H1 (cell line): ENCODE measurements at regions not wholly inside any gene's neighbourhood (a gene's known extent, or its start where the extent isn't known, plus 50 kb on each side); places are given as distances from the start of the nearest gene placed in this dataset.

Experiments used
- CTCF ChIA-PET: fragments of 300-600 bp; sonication (Branson Sonifier 250); formaldehyde crosslinking; loops from one replicate; lab custom pipeline; 2021; ENCODE audit not compliant: partially characterized antibody; lab: Charles Lee
- POLR2A ChIA-PET: fragments of 300-600 bp; sonication (Branson Sonifier 250); formaldehyde crosslinking; loops from one replicate; lab custom pipeline; 2021; ENCODE audit warnings: inconsistent platforms; ENCODE audit not compliant: partially characterized antibody; lab: Charles Lee
- DNase-seq, 2 experiments: peaks; one replicate each; pipeline versions ENCODE4 v3.0.0 to v3.0.0-alpha.2; 2010 to 2022; ENCODE audit warnings: low spot score in 2 of 2, low read depth in 1 of 2, mixed read lengths in 1 of 2
- FAIRE-seq: peaks from 2 replicates; lab custom pipeline; 2011; peaks lifted over from hg19 to GRCh38; lab: Jason Lieb, UNC
- H2AFZ ChIP-seq: 2 replicates; pipeline ENCODE4 v1.8.1; 2012; ENCODE audit warnings: low read length, inconsistent platforms
- H2AK5ac ChIP-seq: 2 replicates; pipeline ENCODE4 v1.6.1; 2013; ENCODE audit warnings: low read depth, low read length
- H2BK120ac ChIP-seq: replicated peaks from 2 replicates; pipeline ENCODE3; 2013; ENCODE audit warnings: low read depth, low read length, inconsistent platforms
- H2BK12ac ChIP-seq: 2 replicates; pipeline ENCODE4 v1.6.1; 2013; ENCODE audit warnings: low read depth, low read length
- H2BK15ac ChIP-seq: 2 replicates; pipeline ENCODE4 v1.6.1; 2013; ENCODE audit warnings: low read length
- H2BK20ac ChIP-seq: 2 replicates; pipeline ENCODE4 v1.6.1; 2013; ENCODE audit warnings: low read length
- H2BK5ac ChIP-seq: 2 replicates; pipeline ENCODE4 v1.6.1; 2013; ENCODE audit warnings: low read depth, low read length
- H3K14ac ChIP-seq: 2 replicates; pipeline ENCODE4 v1.6.1; 2013; ENCODE audit warnings: inconsistent platforms; ENCODE audit not compliant: insufficient read length
- H3K18ac ChIP-seq: 2 replicates; pipeline ENCODE4 v1.6.1; 2013; ENCODE audit warnings: low read length; ENCODE audit errors: extremely low read depth
- H3K23ac ChIP-seq: 2 replicates; pipeline ENCODE4 v1.6.1; 2013; ENCODE audit warnings: inconsistent platforms; ENCODE audit not compliant: insufficient read length
- H3K23me2 ChIP-seq: 2 replicates; pipeline ENCODE4 v1.6.1; 2013; ENCODE audit warnings: low read depth, low read length
- H3K27ac ChIP-seq: 2 replicates; pipeline ENCODE4 v1.6.1; 2011; ENCODE audit warnings: low read depth, low read length, inconsistent platforms
- H3K27me3 ChIP-seq, 4 experiments: replicated peaks in 1 of 4; 1 replicate in 1 of 4; 2 replicates in 3 of 4; pipeline versions ENCODE4 v1.6.1 to v1.8.1; 2011 to 2013; ENCODE audit warnings: low read length in 3 of 4, mild to moderate bottlenecking in 3 of 4, inconsistent platforms in 2 of 4, mixed read lengths in 2 of 4, moderate library complexity in 1 of 4; ENCODE audit not compliant: control insufficient read depth in 3 of 4, insufficient read depth in 3 of 4; ENCODE audit errors: extremely low read depth in 1 of 4
- H3K36me3 ChIP-seq, 4 experiments: 2 replicates each; pipeline versions ENCODE4 v1.6.1 to v1.8.1; 2011 to 2013; ENCODE audit warnings: mild to moderate bottlenecking in 4 of 4, low read length in 3 of 4, moderate library complexity in 2 of 4, control low read depth in 1 of 4, inconsistent platforms in 1 of 4; ENCODE audit not compliant: insufficient read depth in 4 of 4, control insufficient read depth in 2 of 4
- H3K4ac ChIP-seq: replicated peaks from 2 replicates; pipeline ENCODE3; 2013; ENCODE audit warnings: low read length, low read depth, mixed read lengths, inconsistent platforms; ENCODE audit not compliant: insufficient read length
- H3K4me1 ChIP-seq, 4 experiments: replicated peaks in 1 of 4; 1 replicate in 1 of 4; 2 replicates in 3 of 4; pipeline versions ENCODE4 v1.6.1 to v1.8.1; 2011 to 2013; ENCODE audit warnings: low read length in 3 of 4, inconsistent platforms in 2 of 4, mixed read lengths in 1 of 4; ENCODE audit not compliant: insufficient read depth in 4 of 4, control insufficient read depth in 3 of 4
- H3K4me2 ChIP-seq, 2 experiments: 2 replicates each; pipeline versions ENCODE4 v1.6.1 to v1.8.1; 2011 to 2013; ENCODE audit warnings: low read depth in 2 of 2, low read length in 2 of 2, control low read depth in 1 of 2, inconsistent platforms in 1 of 2, mild to moderate bottlenecking in 1 of 2; ENCODE audit not compliant: insufficient read depth in 1 of 2
- H3K4me3 ChIP-seq, 4 experiments: fragments of 200-600, 300-600 bp in 1 of 4; sonication (generic), shearing (Covaris generic), sonication (Bioruptor Twin) in 1 of 4; 2 replicates each; pipeline versions ENCODE4 v1.5.1 to v1.8.1; 2011 to 2016; ENCODE audit warnings: low read length in 4 of 4, low read depth in 3 of 4, control low read depth in 2 of 4, inconsistent platforms in 2 of 4, mild to moderate bottlenecking in 2 of 4, mixed read lengths in 1 of 4, moderate library complexity in 1 of 4; ENCODE audit not compliant: insufficient read depth in 2 of 4; ENCODE audit errors: extremely low read depth in 1 of 4
- H3K56ac ChIP-seq: replicated peaks from 2 replicates; pipeline ENCODE3; 2013; ENCODE audit warnings: low read depth, mild to moderate bottlenecking, mixed read lengths, low read length, inconsistent platforms; ENCODE audit not compliant: insufficient read length
- H3K79me1 ChIP-seq: 2 replicates; pipeline ENCODE4 v1.6.1; 2013; ENCODE audit warnings: low read depth, low read length, control low read depth
- H3K79me2 ChIP-seq, 2 experiments: 2 replicates each; pipeline versions ENCODE4 v1.6.1 to v1.8.1; 2012 to 2013; ENCODE audit warnings: low read length in 2 of 2, mild to moderate bottlenecking in 2 of 2, inconsistent platforms in 1 of 2; ENCODE audit not compliant: insufficient read depth in 2 of 2, control insufficient read depth in 1 of 2
- H3K9ac ChIP-seq, 4 experiments: replicated peaks in 1 of 4; 1 replicate in 1 of 4; 2 replicates in 3 of 4; pipeline versions ENCODE4 v1.6.1 to v1.8.1; 2011 to 2013; ENCODE audit warnings: low read depth in 3 of 4, low read length in 3 of 4, control low read depth in 2 of 4, mild to moderate bottlenecking in 2 of 4, moderate library complexity in 2 of 4, inconsistent platforms in 1 of 4; ENCODE audit errors: extremely low read depth in 1 of 4
- H3K9me3 ChIP-seq, 2 experiments: 2 replicates each; pipeline versions ENCODE4 v1.6.1 to v1.8.1; 2012 to 2013; ENCODE audit warnings: mild to moderate bottlenecking in 2 of 2, moderate library complexity in 2 of 2, control low read depth in 1 of 2, inconsistent platforms in 1 of 2, low read depth in 1 of 2, low read length in 1 of 2, mixed read lengths in 1 of 2; ENCODE audit not compliant: insufficient read depth in 2 of 2
- H4K20me1 ChIP-seq, 2 experiments: replicated peaks in 1 of 2; 2 replicates each; pipeline versions ENCODE3 to v1.8.1; 2011 to 2013; ENCODE audit warnings: inconsistent platforms in 2 of 2, low read length in 2 of 2, mild to moderate bottlenecking in 1 of 2; ENCODE audit not compliant: insufficient read depth in 2 of 2, control insufficient read depth in 1 of 2
- H4K5ac ChIP-seq: 2 replicates; pipeline ENCODE4 v1.6.1; 2013; ENCODE audit warnings: low read length, low read depth, mixed read lengths, inconsistent platforms; ENCODE audit not compliant: insufficient read length
- H4K8ac ChIP-seq: 2 replicates; pipeline ENCODE4 v1.8.0; 2013; ENCODE audit warnings: mild to moderate bottlenecking, moderate library complexity, low read length, inconsistent platforms; ENCODE audit not compliant: insufficient read depth; ENCODE audit errors: extremely low read depth
- H4K91ac ChIP-seq: replicated peaks from 2 replicates; pipeline ENCODE3; 2013; ENCODE audit warnings: low read length, mixed read lengths, inconsistent platforms; ENCODE audit not compliant: insufficient read length
- CBX8 ChIP-seq: fragments of 300-800, 300-1000 bp; sonication (generic); IDR thresholded peaks from 2 replicates; pipeline ENCODE4 v1.7.1; 2016; ENCODE audit warnings: low read depth, low read length, borderline replicate concordance
- CREB1 ChIP-seq: IDR thresholded peaks from 2 replicates; pipeline ENCODE4 v1.6.1; 2012; ENCODE audit warnings: inconsistent platforms
- JUN ChIP-seq: IDR thresholded peaks from 2 replicates; pipeline ENCODE4 v1.6.1; 2011; ENCODE audit warnings: low read depth, mild to moderate bottlenecking, improper control_type of control experiment, low read length
- POLR2AphosphoS5 ChIP-seq: IDR thresholded peaks from 2 replicates; pipeline ENCODE4 v1.6.1; 2011; ENCODE audit warnings: low read depth, low read length
- WGBS, 2 experiments: shearing (Covaris generic) in 1 of 2; methylation state at CpG; one replicate each; pipeline versions ENCODE4 v1.1.6 to v1.1.7; 2013 to 2015; ENCODE audit warnings: low lambda C conversion rate in 2 of 2, mixed read lengths in 2 of 2, inconsistent platforms in 1 of 2, low coverage in 1 of 2, missing lambda C conversion rate in 1 of 2; ENCODE audit not compliant: insufficient replicate concordance in 2 of 2, insufficient coverage in 1 of 2, insufficient read length in 1 of 2; ENCODE audit errors: extremely low coverage in 1 of 2, missing lambda C conversion rate in 1 of 2; 5-methylcytosine and 5-hydroxymethylcytosine counted together
- TF ChIP-seq, protein P1 (sequence below): IDR thresholded peaks from 2 replicates; pipeline ENCODE4 v1.6.1; 2011; ENCODE audit warnings: low read depth, mild to moderate bottlenecking, low read length; ENCODE audit not compliant: insufficient read depth

DNA sequence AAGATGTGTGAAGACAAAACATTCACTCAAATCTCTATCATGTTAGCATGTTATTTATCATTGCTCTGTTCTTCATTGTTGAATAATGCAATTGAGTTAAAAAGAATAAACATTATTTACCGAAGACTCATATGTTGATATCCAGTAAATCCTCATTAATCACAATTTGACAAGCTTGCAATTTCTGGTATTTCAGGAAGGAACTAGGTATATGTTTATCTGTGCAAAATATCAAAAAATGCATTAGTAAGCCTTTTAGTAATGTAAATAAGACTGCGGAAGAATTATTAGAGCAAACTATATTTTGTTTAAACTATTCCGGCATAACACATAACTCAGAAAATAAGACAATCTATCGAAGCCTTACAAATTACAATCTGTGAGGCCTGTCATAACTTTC, 222.7 kb upstream of the NOVA1 start:
- Histone ChIP-seq H3K27me3 (no peaks in the 10 kb centered on the region), H4K8ac (no peak overlapping the region), H3K23me2 (no peaks in the 10 kb centered on the region), H4K5ac (no peak overlapping the region), H2BK120ac (no peak overlapping the region), H3K56ac (no peak overlapping the region), H3K18ac (no peak overlapping the region), H2BK12ac (no peak overlapping the region), H4K91ac (no peak overlapping the region), H2BK15ac (no peak overlapping the region), H3K27ac (no peak overlapping the region), H2BK20ac (no peak overlapping the region), H2AFZ (no peak overlapping the region), H3K4me3 (no peak overlapping the region), H3K23ac (no peak overlapping the region), H2AK5ac (no peak overlapping the region), H3K36me3 (no peaks in the 10 kb centered on the region), H3K79me2 (no peaks in the 10 kb centered on the region), H3K4ac (no peak overlapping the region), H3K4me1 (no peaks in the 10 kb centered on the region), H3K9me3 (no peaks in the 10 kb centered on the region), H3K4me2 (no peak overlapping the region), H3K14ac (no peak overlapping the region), H4K20me1 (no peaks in the 10 kb centered on the region), H2BK5ac (no peak overlapping the region), H3K9ac (no peak overlapping the region), H3K79me1 (no peaks in the 10 kb centered on the region)
- no peak for TF ChIP-seq CREB1
- TF ChIP-seq JUN: no peak
- TF ChIP-seq POLR2AphosphoS5: no peak
- no peak for TF ChIP-seq CBX8
- TF ChIP-seq, protein P1, sequence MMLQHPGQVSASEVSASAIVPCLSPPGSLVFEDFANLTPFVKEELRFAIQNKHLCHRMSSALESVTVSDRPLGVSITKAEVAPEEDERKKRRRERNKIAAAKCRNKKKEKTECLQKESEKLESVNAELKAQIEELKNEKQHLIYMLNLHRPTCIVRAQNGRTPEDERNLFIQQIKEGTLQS: no peak
- POLR2A ChIA-PET: no interaction called here
- FAIRE-seq (no peak), DNase-seq (no peak)
- 97% methylated on average over 4 of the region's 4 CpGs; no CpG with 5 or more reads in 1 of the 2 experiments for WGBS, 2 experiments
- CTCF ChIA-PET: interaction anchor here (1.4 kb wide), 1 partner anchor 14 kb away, joined by 3 read pairs; no protein-coding TSS in a partner anchor
